Transverse colon (tissue), 4 donors: ENCODE measurements at regions not wholly inside any gene's neighbourhood (a gene's known extent, or its start where the extent isn't known, plus 50 kb on each side); places are given as distances from the start of the nearest gene placed in this dataset.

ENCODE experiments used
- DNase-seq: peaks from one replicate; pipeline ENCODE4 v3.0.0-alpha.2; 2019
- H3K27ac ChIP-seq, 4 donors: fragments of 200-600 bp; sonication (generic); 2 replicates each; pipeline ENCODE4 v1.5.1; 2016 to 2018; ENCODE audit warnings: inconsistent platforms in 4 of 4
- H3K27me3 ChIP-seq: fragments of 200-600 bp; sonication (generic); 2 replicates; pipeline ENCODE4 v1.5.1; 2017; ENCODE audit warnings: inconsistent platforms
- H3K36me3 ChIP-seq, 4 donors: fragments of 200-600 bp; sonication (generic); 2 replicates each; pipeline ENCODE4 v1.5.1; 2017 to 2019; ENCODE audit warnings: inconsistent platforms in 4 of 4
- H3K4me1 ChIP-seq, 4 donors: fragments of 200-600 bp; sonication (generic); 2 replicates each; pipeline ENCODE4 v1.5.1; 2017 to 2020; ENCODE audit warnings: inconsistent platforms in 4 of 4
- H3K4me3 ChIP-seq, 4 donors: fragments of 200-600 bp; sonication (generic); 1 replicate in 1 of 4; 2 replicates in 3 of 4; pipeline versions ENCODE4 v1.5.1 to v1.6.1; 2017 to 2019; ENCODE audit warnings: inconsistent platforms in 4 of 4
- H3K9me3 ChIP-seq, 2 donors: fragments of 200-600 bp; sonication (generic); 2 replicates each; pipeline ENCODE4 v1.5.1; 2017 to 2019; ENCODE audit warnings: inconsistent platforms in 2 of 2
- CTCF ChIP-seq, 5 experiments: fragments of 200-600 bp in 3 of 5; fragments of 450-650 bp in 2 of 5; sonication (generic) in 3 of 5; IDR thresholded peaks; 1 replicate in 2 of 5; 2 replicates in 3 of 5; pipeline ENCODE4 v1.5.1; 2016 to 2017; ENCODE audit warnings: antibody characterized with exemption in 5 of 5, inconsistent platforms in 3 of 5, mild to moderate bottlenecking in 2 of 5, moderate library complexity in 1 of 5
- EP300 ChIP-seq: sonication (generic); formaldehyde crosslinking; IDR thresholded peaks from one replicate; pipeline ENCODE4 v1.6.1; 2017; ENCODE audit warnings: antibody characterized with exemption, low read depth
- POLR2A ChIP-seq: fragments of 450-650 bp; IDR thresholded peaks from one replicate; pipeline ENCODE4 v1.6.1; 2016; ENCODE audit warnings: antibody characterized with exemption, mild to moderate bottlenecking, moderate library complexity
- POLR2AphosphoS5 ChIP-seq, 3 donors: sonication (generic); formaldehyde crosslinking; IDR thresholded peaks; one replicate each; pipeline ENCODE4 v1.6.1; 2016; ENCODE audit warnings: antibody characterized with exemption in 3 of 3
- WGBS, 2 donors: methylation state at CpG; one replicate each; pipeline ENCODE4 v1.1.5; 2018; ENCODE audit warnings: low coverage in 1 of 2; 5-methylcytosine and 5-hydroxymethylcytosine counted together
- in situ Hi-C, 4 donors: fragments of 200-750 bp; cut with MboI; loops; one replicate each; pipeline versions ENCODE4 v1.15.0 to v1.15.1; 2017; ENCODE audit warnings: low sequenced_read_pairs in 3 of 4, low pct_ligation_motif_present in 1 of 4, low pct_unique_long_range_greater_than_20kb in 1 of 4
- intact Hi-C: fragments of 100-400 bp; cut with DNase I; formaldehyde crosslinking; loops from one replicate; pipeline ENCODE4 v1.15.1; 2023; ENCODE audit warnings: low total_unique reads

- H3K27me3 ChIP-seq: no peaks in the 10 kb centered on the region
- H3K4me1 ChIP-seq: no peaks in the 10 kb centered on the region
- no peak overlapping the region for H3K27ac ChIP-seq
- 78 to 81% methylated on average over 1 of the region's 1 CpG for WGBS, 2 donors
- H3K4me3 ChIP-seq: no peak overlapping the region
- in situ Hi-C loops (no loop called here), intact Hi-C loops (no loop called here)
- no peak for DNase-seq
- no peaks in the 10 kb centered on the region for H3K36me3 ChIP-seq
- TF ChIP-seq POLR2AphosphoS5 (IDR thresholded peaks at IDR 0.05) (no peak), CTCF (IDR thresholded peaks at IDR 0.05) (no peak), POLR2A (no peak), EP300 (no peak)
- no peaks in the 10 kb centered on the region for H3K9me3 ChIP-seq
Measured at GRCh38 chr16:56125922-56126321, 65.4 kb upstream of the GNAO1 start.

- Histone ChIP-seq H3K36me3 (no peaks in the 10 kb centered on the region), H3K4me1 (no peaks in the 10 kb centered on the region), H3K4me3 (no peak overlapping the region), H3K27me3 (no peaks in the 10 kb centered on the region), H3K9me3 (no peaks in the 10 kb centered on the region), H3K27ac (no peak overlapping the region)
- DNase-seq: no peak
- intact Hi-C loops: no loop called here
- TF ChIP-seq CTCF (IDR thresholded peaks at IDR 0.05): no peak
- TF ChIP-seq POLR2AphosphoS5 (IDR thresholded peaks at IDR 0.05): no peak
- in situ Hi-C loops: no loop called here
- WGBS, 2 donors: 83 to 90% methylated on average over 2 of the region's 2 CpGs
Measured at GRCh38 chr16:56122251-56122650, 69.0 kb upstream of the GNAO1 start.

- DNase-seq: no peak
- TF ChIP-seq POLR2AphosphoS5 (IDR thresholded peaks at IDR 0.05) (no peak), POLR2A (no peak), CTCF (IDR thresholded peaks at IDR 0.05) (no peak), EP300 (no peak)
Measured at GRCh38 chr16:56121156-56121500, 70.2 kb upstream of the GNAO1 start.

GRCh38 chr16:56120447-56121155 is 70.7 kb upstream of the GNAO1 start:
- WGBS, 2 donors: 69 to 70% methylated on average over 3 of the region's 3 CpGs
- Histone ChIP-seq H3K4me1 (no peaks in the 10 kb centered on the region), H3K27me3 (no peaks in the 10 kb centered on the region), H3K4me3 (no peak overlapping the region), H3K36me3 (no peaks in the 10 kb centered on the region), H3K27ac (no peak overlapping the region), H3K9me3 (no peaks in the 10 kb centered on the region)
- DNase-seq: no peak
- intact Hi-C loops (no loop called here), in situ Hi-C loops (no loop called here)
- TF ChIP-seq CTCF (IDR thresholded peaks at IDR 0.05) (no peak), EP300 (no peak), POLR2AphosphoS5 (IDR thresholded peaks at IDR 0.05) (no peak), POLR2A (no peak)

More at GRCh38 chr16:56121156-56121500, 70.2 kb upstream of the GNAO1 start:
- H3K27me3 ChIP-seq: no peaks in the 10 kb centered on the region
- H3K4me3 ChIP-seq: no peak overlapping the region
- H3K9me3 ChIP-seq: no peaks in the 10 kb centered on the region
- WGBS, 2 donors: 78 to 83% methylated on average over 2 of the region's 2 CpGs
- intact Hi-C loops (no loop called here), in situ Hi-C loops (no loop called here)
- no peaks in the 10 kb centered on the region for H3K36me3 ChIP-seq
- H3K27ac ChIP-seq: no peak overlapping the region
- no peaks in the 10 kb centered on the region for H3K4me1 ChIP-seq
